HEK293T (cell line): ENCODE measurements at regions not wholly inside any gene's neighbourhood (a gene's known extent, or its start where the extent isn't known, plus 50 kb on each side); places are given as distances from the start of the nearest gene placed in this dataset.

Source experiments
- ARNT ChIP-seq: fragments of 450-650 bp; IDR thresholded peaks from 2 replicates; pipeline ENCODE4 v1.6.1; 2017; ENCODE audit warnings: mild to moderate bottlenecking
- FOXM1 ChIP-seq: fragments of 450-650 bp; IDR thresholded peaks from 2 replicates; pipeline ENCODE4 v1.6.1; 2017; ENCODE audit warnings: mild to moderate bottlenecking, borderline replicate concordance
- NFRKB ChIP-seq: fragments of 450-650 bp; IDR thresholded peaks from 2 replicates; pipeline ENCODE4 v1.6.1; 2016; ENCODE audit warnings: mild to moderate bottlenecking, moderate library complexity
- PKNOX1 ChIP-seq: fragments of 450-650 bp; IDR thresholded peaks from 2 replicates; pipeline ENCODE4 v1.6.1; 2016
- SP1 ChIP-seq: fragments of 450-650 bp; IDR thresholded peaks from 2 replicates; pipeline ENCODE4 v1.6.1; 2017
- SUZ12 ChIP-seq: fragments of 450-650 bp; IDR thresholded peaks from 2 replicates; pipeline ENCODE4 v1.6.1; 2016; ENCODE audit warnings: mild to moderate bottlenecking
- TARDBP ChIP-seq: fragments of 450-650 bp; IDR thresholded peaks from 2 replicates; pipeline ENCODE4 v1.6.1; 2016
- ZNF384 ChIP-seq: fragments of 450-650 bp; IDR thresholded peaks from 2 replicates; pipeline ENCODE4 v1.6.1; 2016

GRCh38 chr5:23730023-23730422 is 222.6 kb downstream of the PRDM9 start:
- TF ChIP-seq TARDBP (no peak), SP1 (no peak), ZNF384 (no peak), NFRKB (no peak), SUZ12 (no peak), PKNOX1 (no peak), ARNT (no peak), FOXM1 (no peak)
